ENCODE measurements at regions not wholly inside any gene's neighbourhood (a gene's known extent, or its start where the extent isn't known, plus 50 kb on each side); places are given as distances from the start of the nearest gene placed in this dataset.

DNA sequence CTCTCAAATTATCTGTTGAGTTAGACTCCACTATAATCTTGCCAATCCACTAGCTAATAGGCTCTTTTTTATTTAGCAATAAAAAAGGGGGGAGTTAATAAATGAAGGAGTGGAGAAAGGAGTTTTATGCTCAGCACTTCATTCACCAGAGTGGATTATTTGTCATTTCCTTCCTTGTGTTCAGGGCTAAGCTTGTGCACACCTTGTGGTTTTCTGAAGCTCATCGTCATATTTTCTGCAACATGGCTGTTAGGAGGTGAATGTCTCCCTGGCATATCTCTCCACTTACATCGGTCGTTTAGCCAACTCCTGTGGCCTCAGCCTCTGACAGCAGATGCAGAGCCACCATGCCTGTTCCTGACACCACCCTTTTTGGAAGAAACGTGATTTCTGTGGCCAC is 83.9 kb upstream of the MTNR1B start:
- TF ChIP-seq CEBPB (IDR thresholded peaks at IDR 0.05) (no peak), YY1 (IDR thresholded peaks at IDR 0.05; ENCODE audit: low read depth) (no peak), EP300 (IDR thresholded peaks at IDR 0.05; ENCODE audit: borderline replicate concordance) (no peak), TEAD4 (IDR thresholded peaks at IDR 0.05) (no peak), USF1 (IDR thresholded peaks at IDR 0.05) (no peak), TAF1 (IDR thresholded peaks at IDR 0.05; ENCODE audit: low read depth) (no peak), FOXM1 (IDR thresholded peaks at IDR 0.05; ENCODE audit: borderline replicate concordance, low read depth) (no peak), CREB1 (IDR thresholded peaks at IDR 0.05; ENCODE audit: low read depth) (no peak), RAD21 (IDR thresholded peaks at IDR 0.05; ENCODE audit: low read depth) (no peak)
- TF ChIP-seq, protein P1, sequence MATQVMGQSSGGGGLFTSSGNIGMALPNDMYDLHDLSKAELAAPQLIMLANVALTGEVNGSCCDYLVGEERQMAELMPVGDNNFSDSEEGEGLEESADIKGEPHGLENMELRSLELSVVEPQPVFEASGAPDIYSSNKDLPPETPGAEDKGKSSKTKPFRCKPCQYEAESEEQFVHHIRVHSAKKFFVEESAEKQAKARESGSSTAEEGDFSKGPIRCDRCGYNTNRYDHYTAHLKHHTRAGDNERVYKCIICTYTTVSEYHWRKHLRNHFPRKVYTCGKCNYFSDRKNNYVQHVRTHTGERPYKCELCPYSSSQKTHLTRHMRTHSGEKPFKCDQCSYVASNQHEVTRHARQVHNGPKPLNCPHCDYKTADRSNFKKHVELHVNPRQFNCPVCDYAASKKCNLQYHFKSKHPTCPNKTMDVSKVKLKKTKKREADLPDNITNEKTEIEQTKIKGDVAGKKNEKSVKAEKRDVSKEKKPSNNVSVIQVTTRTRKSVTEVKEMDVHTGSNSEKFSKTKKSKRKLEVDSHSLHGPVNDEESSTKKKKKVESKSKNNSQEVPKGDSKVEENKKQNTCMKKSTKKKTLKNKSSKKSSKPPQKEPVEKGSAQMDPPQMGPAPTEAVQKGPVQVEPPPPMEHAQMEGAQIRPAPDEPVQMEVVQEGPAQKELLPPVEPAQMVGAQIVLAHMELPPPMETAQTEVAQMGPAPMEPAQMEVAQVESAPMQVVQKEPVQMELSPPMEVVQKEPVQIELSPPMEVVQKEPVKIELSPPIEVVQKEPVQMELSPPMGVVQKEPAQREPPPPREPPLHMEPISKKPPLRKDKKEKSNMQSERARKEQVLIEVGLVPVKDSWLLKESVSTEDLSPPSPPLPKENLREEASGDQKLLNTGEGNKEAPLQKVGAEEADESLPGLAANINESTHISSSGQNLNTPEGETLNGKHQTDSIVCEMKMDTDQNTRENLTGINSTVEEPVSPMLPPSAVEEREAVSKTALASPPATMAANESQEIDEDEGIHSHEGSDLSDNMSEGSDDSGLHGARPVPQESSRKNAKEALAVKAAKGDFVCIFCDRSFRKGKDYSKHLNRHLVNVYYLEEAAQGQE (IDR thresholded peaks at IDR 0.05; ENCODE audit: low read depth), result no peak

DNA sequence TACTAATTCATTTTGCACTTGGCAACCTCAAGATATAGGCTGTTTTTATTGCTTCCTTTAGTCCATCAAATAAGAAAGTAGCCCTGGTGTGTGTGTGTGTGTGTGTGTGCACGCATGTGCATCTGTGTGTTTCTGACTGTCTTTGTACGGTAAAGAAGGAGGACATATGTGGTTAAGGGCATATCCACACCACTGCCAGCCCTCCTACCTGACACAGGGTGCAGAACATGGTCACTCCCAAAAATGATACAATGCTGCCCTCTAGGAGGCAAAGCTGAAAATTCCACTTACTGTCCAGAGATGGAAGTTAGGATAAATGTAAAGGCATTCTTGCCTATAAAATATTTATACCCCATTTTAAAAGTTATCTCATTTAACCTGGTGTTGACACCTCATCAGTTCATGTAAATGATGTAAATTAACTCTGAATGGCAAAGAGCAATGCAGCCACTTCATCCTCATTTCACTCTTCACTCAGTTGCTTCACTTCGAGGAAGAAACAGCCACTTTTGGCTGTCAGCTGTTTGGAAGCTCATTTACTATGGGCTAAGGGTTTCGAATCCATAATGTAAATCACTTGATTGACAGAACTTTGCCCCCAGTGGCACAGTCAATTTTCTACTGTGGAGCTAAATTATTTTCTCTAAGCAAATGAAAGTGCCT is 83.1 kb upstream of the MTNR1B start:
- TF ChIP-seq RAD21 (IDR thresholded peaks at IDR 0.05; ENCODE audit: low read depth), result peak; percentile 89
- no peak for TF ChIP-seq USF1 (IDR thresholded peaks at IDR 0.05)
- TF ChIP-seq NFIC (IDR thresholded peaks at IDR 0.05), result no peak

DNA sequence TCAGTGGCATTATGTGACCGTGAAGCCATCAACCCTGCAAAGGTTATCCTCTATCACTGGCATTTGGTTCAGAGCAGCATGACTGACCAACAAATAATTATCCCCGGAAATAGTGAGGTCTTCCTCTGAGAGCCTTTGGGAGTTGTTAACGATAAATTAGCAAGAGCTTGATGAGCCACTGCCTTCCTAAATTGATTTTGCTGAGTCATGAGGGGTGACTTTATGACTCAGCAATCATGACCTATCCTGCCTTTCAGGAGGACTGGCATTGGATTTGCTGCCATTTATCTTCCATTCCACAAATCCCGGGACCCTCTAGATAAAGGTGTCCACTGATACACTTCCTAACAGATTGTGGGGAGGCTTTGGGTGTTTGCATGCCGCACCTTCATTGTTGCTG is 80.8 kb upstream of the MTNR1B start:
- TF ChIP-seq FOXM1 (IDR thresholded peaks at IDR 0.05; ENCODE audit: borderline replicate concordance, low read depth), result no peak
- no peak for TF ChIP-seq NFIC (IDR thresholded peaks at IDR 0.05)
- no peak for TF ChIP-seq RAD21 (IDR thresholded peaks at IDR 0.05; ENCODE audit: low read depth)
- TF ChIP-seq CREB1 (IDR thresholded peaks at IDR 0.05; ENCODE audit: low read depth), result no peak

DNA sequence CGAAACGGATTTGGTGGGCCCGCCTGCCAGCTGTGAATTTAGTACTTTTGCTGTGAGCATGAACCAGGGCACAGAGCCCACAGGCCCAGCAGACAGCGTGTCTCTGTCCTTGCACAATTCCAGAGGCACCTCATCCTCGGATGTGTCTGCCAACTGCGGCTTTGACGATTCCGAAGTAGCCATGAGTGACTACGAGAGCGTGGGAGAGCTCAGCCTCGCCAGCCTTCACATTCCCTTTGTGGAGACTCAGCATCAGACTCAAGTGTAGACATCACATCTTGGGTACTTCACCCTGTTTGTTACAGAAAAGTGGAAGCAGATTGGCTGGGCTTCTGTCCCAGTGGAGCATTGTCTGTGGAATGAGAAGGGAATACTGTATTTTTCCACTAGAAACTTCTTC is 78.6 kb upstream of the MTNR1B start:
- TF ChIP-seq ZBTB7A (IDR thresholded peaks at IDR 0.05; ENCODE audit: low read depth), result no peak
- TF ChIP-seq CREB1 (IDR thresholded peaks at IDR 0.05; ENCODE audit: low read depth), result no peak
- TF ChIP-seq EP300 (IDR thresholded peaks at IDR 0.05; ENCODE audit: borderline replicate concordance), result no peak
- TF ChIP-seq TAF1 (IDR thresholded peaks at IDR 0.05; ENCODE audit: low read depth), result no peak
- TF ChIP-seq YY1 (IDR thresholded peaks at IDR 0.05; ENCODE audit: low read depth), result no peak
- TF ChIP-seq, protein P1 (IDR thresholded peaks at IDR 0.05; ENCODE audit: low read depth), result no peak
- no peak for TF ChIP-seq TEAD4 (IDR thresholded peaks at IDR 0.05)
- TF ChIP-seq USF1 (IDR thresholded peaks at IDR 0.05), result no peak
- TF ChIP-seq EGR1 (IDR thresholded peaks at IDR 0.05), result no peak
- TF ChIP-seq MAX (IDR thresholded peaks at IDR 0.05), result no peak
- TF ChIP-seq CEBPB (IDR thresholded peaks at IDR 0.05), result no peak
- TF ChIP-seq NFIC (IDR thresholded peaks at IDR 0.05), result no peak
- TF ChIP-seq FOXM1 (IDR thresholded peaks at IDR 0.05; ENCODE audit: borderline replicate concordance, low read depth), result no peak
- TF ChIP-seq RAD21 (IDR thresholded peaks at IDR 0.05; ENCODE audit: low read depth), result no peak
- no peak for TF ChIP-seq TCF12 (IDR thresholded peaks at IDR 0.05; ENCODE audit: low read depth)

GRCh38 chr11:92892802-92893684 is 76.4 kb upstream of the MTNR1B start:
- no peak for TF ChIP-seq CREB1 (IDR thresholded peaks at IDR 0.05; ENCODE audit: low read depth)
- no peak for TF ChIP-seq RAD21 (IDR thresholded peaks at IDR 0.05; ENCODE audit: low read depth)
- TF ChIP-seq TCF12 (IDR thresholded peaks at IDR 0.05; ENCODE audit: low read depth), result no peak
- TF ChIP-seq EP300 (IDR thresholded peaks at IDR 0.05; ENCODE audit: borderline replicate concordance), result no peak
- TF ChIP-seq, protein P1 (IDR thresholded peaks at IDR 0.05; ENCODE audit: low read depth), result no peak
- no peak for TF ChIP-seq TEAD4 (IDR thresholded peaks at IDR 0.05)
- no peak for TF ChIP-seq USF1 (IDR thresholded peaks at IDR 0.05)
- TF ChIP-seq YY1 (IDR thresholded peaks at IDR 0.05; ENCODE audit: low read depth), result no peak
- TF ChIP-seq TAF1 (IDR thresholded peaks at IDR 0.05; ENCODE audit: low read depth), result no peak
- TF ChIP-seq MAX (IDR thresholded peaks at IDR 0.05), result no peak
- TF ChIP-seq ZBTB7A (IDR thresholded peaks at IDR 0.05; ENCODE audit: low read depth), result no peak
- no peak for TF ChIP-seq EGR1 (IDR thresholded peaks at IDR 0.05)
- TF ChIP-seq NFIC (IDR thresholded peaks at IDR 0.05), result no peak
- no peak for TF ChIP-seq FOXM1 (IDR thresholded peaks at IDR 0.05; ENCODE audit: borderline replicate concordance, low read depth)
- no peak for TF ChIP-seq CEBPB (IDR thresholded peaks at IDR 0.05)
